ENCODE measurements at regions not wholly inside any gene's neighbourhood (a gene's known extent, or its start where the extent isn't known, plus 50 kb on each side); places are given as distances from the start of the nearest gene placed in this dataset.
"Not testable (repeated sequence)": the region's sequence is repeated elsewhere in the genome, so short reads cannot be mapped to it uniquely, and the experiment has no call there.

- not testable (repeated sequence) for DNase-seq
These were observed 111.4 kb upstream of the METTL9 start for GRCh38 chr16:21487956-21488355.

DNA sequence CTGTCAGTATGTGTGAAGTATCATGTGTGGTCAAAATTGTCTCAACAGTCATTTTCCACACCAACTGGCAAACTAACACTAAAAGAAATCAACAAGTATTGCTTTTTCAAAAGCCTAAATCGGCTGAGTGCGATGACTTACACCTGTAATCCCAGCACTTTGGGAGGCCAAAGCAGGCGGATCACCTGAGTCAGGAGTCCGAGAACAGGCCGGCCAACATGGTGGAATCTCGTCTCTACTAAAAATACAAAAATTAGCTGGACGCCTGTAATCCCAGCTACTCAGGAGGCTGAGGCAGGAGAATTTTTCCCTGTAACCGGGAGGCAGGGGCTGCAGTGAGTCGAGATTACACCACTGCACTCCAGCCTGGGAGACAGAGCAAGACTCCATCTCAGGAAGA is 100.3 kb upstream of the METTL9 start:
- DNase-seq = not testable (repeated sequence)

GRCh38 chr16:21501223-21501868 is 98.0 kb upstream of the METTL9 start:
- DNase-seq = peak; percentile 66 to 71

- DNase-seq = peak; percentile 89 to 92
These were observed 97.3 kb upstream of the METTL9 start for GRCh38 chr16:21501869-21502667.

GRCh38 chr16:21503574-21503920 is 95.8 kb upstream of the METTL9 start:
- peak in 1 of 2 donors; percentile 15 for DNase-seq

DNA sequence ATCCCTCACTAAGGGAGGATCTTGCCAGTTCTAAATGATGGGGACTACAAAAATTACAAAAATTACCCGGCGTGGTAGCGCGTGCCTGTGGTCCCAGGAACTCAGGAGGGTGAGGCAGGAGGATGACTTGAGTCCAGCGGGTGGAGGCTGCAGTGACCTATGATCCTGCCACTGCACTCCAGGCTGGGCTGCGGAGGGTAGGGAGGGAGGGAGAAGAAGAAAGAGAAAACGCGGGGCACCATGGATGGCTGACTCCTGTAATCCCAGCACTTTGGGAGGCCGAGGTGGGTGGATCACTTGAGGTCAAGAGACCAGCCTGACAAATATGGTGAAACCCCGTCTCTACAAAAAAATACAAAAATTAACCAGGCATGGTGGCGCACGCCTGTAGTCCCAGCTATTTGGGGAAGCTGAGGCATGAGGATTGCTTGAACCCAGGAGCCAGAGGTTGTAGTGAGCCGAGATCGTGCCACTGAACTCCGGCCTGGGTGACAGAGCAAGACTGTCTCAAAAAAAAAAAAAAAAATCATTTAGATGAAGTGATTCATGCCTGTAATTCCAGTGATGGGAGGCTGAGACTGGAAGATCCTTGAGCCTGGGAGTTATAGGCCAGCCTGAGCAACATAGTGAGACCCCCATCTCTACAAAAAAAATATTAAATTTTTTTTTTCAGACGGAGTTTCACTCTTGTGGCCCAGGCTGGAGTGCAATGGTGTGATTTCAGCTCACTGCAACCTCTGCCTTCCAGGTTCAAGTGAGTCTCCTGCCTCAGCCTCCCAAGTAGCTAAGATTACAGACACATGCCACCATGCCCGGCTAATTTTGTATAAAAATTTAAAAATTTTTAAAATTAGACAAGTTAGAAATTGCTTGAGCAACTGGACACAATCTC is 95.2 kb upstream of the METTL9 start:
- DNase-seq = peak in 1 of 2 donors; percentile 13

- peak in 1 of 2 donors; percentile 14 for DNase-seq
These were observed 93.4 kb upstream of the METTL9 start for GRCh38 chr16:21505751-21506520.

- peak; percentile 48 to 50 for DNase-seq
These were observed 92.4 kb upstream of the METTL9 start for GRCh38 chr16:21506857-21507456.

GRCh38 chr16:21507631-21508305 is 91.6 kb upstream of the METTL9 start:
- DNase-seq = peak in 1 of 2 donors; percentile 17

GRCh38 chr16:21508661-21509436 is 90.5 kb upstream of the METTL9 start:
- peak; percentile 31 to 38 for DNase-seq

- not testable (repeated sequence) for DNase-seq
These were observed 89.8 kb upstream of the METTL9 start for GRCh38 chr16:21509437-21510086.

- peak in 1 of 2 donors; percentile 15 for DNase-seq
These were observed 88.5 kb upstream of the METTL9 start for GRCh38 chr16:21510869-21511255.

- DNase-seq = peak in 1 of 2 donors; percentile 22
These were observed 87.8 kb upstream of the METTL9 start for GRCh38 chr16:21511315-21512210.

DNA sequence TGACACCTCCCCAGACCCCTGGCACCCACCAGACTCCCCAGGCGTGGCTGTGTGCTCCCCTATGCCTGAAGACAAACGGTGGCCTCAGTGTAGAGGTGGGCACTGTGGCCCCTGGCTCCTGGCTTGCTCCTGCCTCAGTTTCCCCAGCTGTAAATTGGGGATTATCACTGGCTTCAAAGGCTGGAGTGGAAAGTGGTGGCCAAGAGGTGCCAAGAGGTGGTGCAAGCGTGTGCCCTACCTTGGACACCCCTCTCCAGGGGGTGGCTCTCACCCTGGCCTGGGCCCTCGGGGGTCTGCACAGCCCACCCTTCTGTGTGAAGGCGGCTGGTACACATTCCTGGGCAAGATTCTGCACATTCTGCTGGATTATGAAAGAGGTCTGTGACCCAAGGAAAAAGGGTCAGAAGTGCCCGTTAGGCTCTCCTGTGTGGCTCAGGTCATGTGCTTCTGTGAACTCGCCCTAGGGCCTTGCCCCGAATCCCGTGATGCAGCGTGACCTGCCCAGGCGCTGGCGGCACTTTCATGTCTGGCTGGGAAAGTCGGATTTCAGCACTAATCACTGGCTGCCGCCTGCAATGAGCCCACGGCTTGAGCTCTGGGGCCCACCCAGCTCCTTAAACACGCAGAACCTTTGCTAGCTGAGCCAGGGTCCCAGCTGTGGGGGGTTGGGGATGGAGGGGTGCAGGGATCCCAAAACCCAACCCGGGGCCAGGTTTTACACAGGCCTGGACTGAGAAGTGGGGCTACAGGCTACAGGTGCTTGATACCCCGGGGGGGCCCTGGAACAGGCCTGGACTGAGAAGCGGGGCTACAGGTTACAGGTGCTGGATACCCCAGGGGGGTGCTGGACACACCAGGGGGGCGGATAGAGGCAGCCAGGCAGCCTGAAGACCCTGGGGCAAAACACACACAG is 86.8 kb upstream of the METTL9 start:
- peak in 1 of 2 donors; percentile 16 for DNase-seq

GRCh38 chr16:21513337-21513741 is 86.0 kb upstream of the METTL9 start:
- not testable (repeated sequence) for DNase-seq

GRCh38 chr16:21513812-21514473 is 85.4 kb upstream of the METTL9 start:
- not testable (repeated sequence) for DNase-seq

DNA sequence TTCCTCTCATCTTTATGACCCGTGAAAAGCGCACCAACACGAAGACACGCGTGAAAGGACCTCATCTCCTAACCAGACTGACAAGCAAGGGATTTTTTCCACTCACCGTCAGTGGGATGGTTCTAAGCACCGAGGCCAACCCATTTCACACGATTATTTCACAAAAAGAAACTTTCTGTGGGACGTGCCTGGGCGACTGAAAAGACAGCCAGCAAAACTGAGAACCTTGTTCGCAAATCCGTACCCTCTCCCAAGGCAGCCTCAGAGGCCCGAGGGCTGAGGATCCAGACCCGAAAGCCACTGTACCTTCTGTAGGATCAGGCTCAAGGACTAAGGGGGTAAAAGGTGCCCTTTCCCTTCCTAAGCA is 84.9 kb upstream of the METTL9 start:
- not testable (repeated sequence) for DNase-seq
